Heart right ventricle (tissue), 16 donors: ENCODE measurements at regions not wholly inside any gene's neighbourhood (a gene's known extent, or its start where the extent isn't known, plus 50 kb on each side); places are given as distances from the start of the nearest gene placed in this dataset.

Experiments used
- ATAC-seq, 8 donors: fragments of 200-7000 bp; cut with Tn5 transposase; one replicate each; pipeline ENCODE4 v1.9.1; 2020; ENCODE audit warnings: mild to moderate bottlenecking in 8 of 8, moderate library complexity in 8 of 8, moderate number of reproducible peaks in 1 of 8
- DNase-seq, 2 donors: peaks; one replicate each; pipeline ENCODE4 v3.0.0-alpha.2; 2020
- H3K27ac ChIP-seq, 10 donors: fragments of 200-600 bp; sonication (generic) in 2 of 10; one replicate each; pipeline versions ENCODE4 v1.5.0 to v1.8.0; 2020 to 2022; ENCODE audit warnings: mild to moderate bottlenecking in 3 of 10
- H3K27me3 ChIP-seq, 7 donors: fragments of 200-600 bp; one replicate each; pipeline ENCODE4 v1.8.0; 2021 to 2022; ENCODE audit warnings: mild to moderate bottlenecking in 2 of 7
- H3K36me3 ChIP-seq, 9 donors: fragments of 200-600 bp; sonication (generic) in 1 of 9; one replicate each; pipeline versions ENCODE4 v1.5.0 to v1.8.0; 2020 to 2022; ENCODE audit warnings: mild to moderate bottlenecking in 2 of 9
- H3K4me1 ChIP-seq, 9 donors: fragments of 200-600 bp; sonication (generic) in 1 of 9; one replicate each; pipeline versions ENCODE4 v1.5.0 to v1.8.0; 2020 to 2022; ENCODE audit warnings: mild to moderate bottlenecking in 4 of 9
- H3K4me3 ChIP-seq, 10 donors: fragments of 200-600 bp; sonication (generic) in 2 of 10; one replicate each; pipeline versions ENCODE4 v1.5.0 to v1.8.0; 2020 to 2022; ENCODE audit warnings: mild to moderate bottlenecking in 7 of 10, moderate library complexity in 2 of 10
- H3K9me3 ChIP-seq, 11 donors: fragments of 200-600 bp in 10 of 11; sonication (generic) in 2 of 11; one replicate each; pipeline versions ENCODE4 v1.5.0 to v1.8.0; 2013 to 2022; ENCODE audit warnings: mild to moderate bottlenecking in 2 of 11, control low read depth in 1 of 11, moderate library complexity in 1 of 11
- CTCF ChIP-seq, 9 donors: fragments of 200-600 bp; sonication (generic) in 2 of 9; IDR thresholded peaks; one replicate each; pipeline versions ENCODE4 v1.5.0 to v1.8.0; 2021 to 2022; ENCODE audit warnings: antibody characterized with exemption in 9 of 9, mild to moderate bottlenecking in 5 of 9, moderate library complexity in 1 of 9
- WGBS, 2 donors: extraction: QIAGEN DNeasy Blood & Tissue Kit; methylation state at CpG; one replicate each; pipeline ENCODE4 v1.1.7; 2013; ENCODE audit warnings: inconsistent platforms in 1 of 2; 5-methylcytosine and 5-hydroxymethylcytosine counted together
- intact Hi-C, 10 donors: fragments of 100-400 bp; cut with DNase I; formaldehyde crosslinking; loops; one replicate each; pipeline versions ENCODE4 v1.11.1 to v1.14.2; 2022
- donor health status: Arrhythmogenic right ventricular cardiomyopathy.
- donor health status: ischemic (EF 13 %, LVEDD 7.1; RV severe dilation, severe dysfunction).
- donor health status: healthy with polysubstance abuse.
- donor health status: DM: no; HTN: yes; CAD: no.
- donor health status: DM: no; HTN: no; CAD: no.
- donor health status: ischemic (EF 25% LVEDD 6.9; RV normal size, moderate dysfunction).
- donor health status: ischemic (EF 25% LVEDD 5.7; RV mildly dilated, moderate dysfunction).
- donor health status: healthy.
- donor health status: DM: yes; HTN: yes; CAD: no.
- donor health status: Ischemic cardiomyopathy.
- donor health status: ischemic (EF 35%, LVEDD 5.7; RV mildly dilated, moderate dysfunction).
- donor health status: nonischemic (EF 11% LVEDD 7.7; RV severe dilation, severe dysfunction).
- donor health status: DM: yes; HTN: yes; CAD: no.
- donor health status: PGD.
- donor health status: ischemic (EF 29% LVEDD 5.4; RV normal size, mild dysfunction).
- donor health status: nonischemic (EF 23%, LVEDD 6.1; RV moderate dilation, normal function).

- peaks cover 0 to 5% (median 0%) of the 10 kb centered on the region in 7 donors for H3K27me3 ChIP-seq
- TF ChIP-seq CTCF (IDR thresholded peaks at IDR 0.05), result no peak
- no peaks in the 10 kb centered on the region for H3K9me3 ChIP-seq
- ATAC-seq, result peak in 2 of 8 donors; percentile 5 to 6
- intact Hi-C loops, result no loop called here
- DNase-seq, result no peak
- peaks cover 0 to 8% (median 0%) of the 10 kb centered on the region in 9 donors for H3K4me1 ChIP-seq
- H3K4me3 ChIP-seq, result no peak overlapping the region
- H3K36me3 ChIP-seq, result no peaks in the 10 kb centered on the region
- WGBS, 2 donors, result 73 to 81% methylated on average over 4 of the region's 4 CpGs
- peak overlapping the region in 1 of 10 donors; percentile 41 for H3K27ac ChIP-seq
Observed at GRCh38 chr15:68501259-68501591, 69.3 kb upstream of the ITGA11 start.

- H3K4me1 ChIP-seq, result peaks cover 0 to 8% (median 0%) of the 10 kb centered on the region in 9 donors
- intact Hi-C loops, result no loop called here
- H3K9me3 ChIP-seq, result no peaks in the 10 kb centered on the region
- peaks cover 0 to 5% (median 0%) of the 10 kb centered on the region in 7 donors for H3K27me3 ChIP-seq
- H3K27ac ChIP-seq, result no peak overlapping the region
- no peak overlapping the region for H3K4me3 ChIP-seq
- no peak for TF ChIP-seq CTCF (IDR thresholded peaks at IDR 0.05)
- WGBS, 2 donors, result 87 to 94% methylated on average over 2 of the region's 2 CpGs
- DNase-seq, result no peak
- no peaks in the 10 kb centered on the region for H3K36me3 ChIP-seq
- ATAC-seq, result no peak
Observed at GRCh38 chr15:68501616-68502015, 69.7 kb upstream of the ITGA11 start.

- DNase-seq, result no peak
- H3K4me3 ChIP-seq, result no peak overlapping the region
- peaks cover 0 to 5% (median 0%) of the 10 kb centered on the region in 7 donors for H3K27me3 ChIP-seq
- H3K9me3 ChIP-seq, result no peaks in the 10 kb centered on the region
- peaks cover 0 to 8% (median 0%) of the 10 kb centered on the region in 9 donors for H3K4me1 ChIP-seq
- 93% methylated on average over 11 of the region's 11 CpGs for WGBS, 2 donors
- intact Hi-C loops, result no loop called here
- no peak for TF ChIP-seq CTCF (IDR thresholded peaks at IDR 0.05)
- ATAC-seq, result no peak
- no peaks in the 10 kb centered on the region for H3K36me3 ChIP-seq
- H3K27ac ChIP-seq, result no peak overlapping the region
Observed at GRCh38 chr15:68502398-68502901, 70.5 kb upstream of the ITGA11 start.

- DNase-seq (no peak), ATAC-seq (no peak)
- 92 to 97% methylated on average over 7 of the region's 7 CpGs for WGBS, 2 donors
- Histone ChIP-seq H3K9me3 (no peaks in the 10 kb centered on the region), H3K4me3 (no peak overlapping the region), H3K27me3 (peaks cover 0 to 5% (median 0%) of the 10 kb centered on the region in 7 donors), H3K36me3 (no peaks in the 10 kb centered on the region), H3K4me1 (peaks cover 0 to 8% (median 0%) of the 10 kb centered on the region in 9 donors), H3K27ac (no peak overlapping the region)
- TF ChIP-seq CTCF (IDR thresholded peaks at IDR 0.05), result no peak
- intact Hi-C loops, result no loop called here
Observed at GRCh38 chr15:68503213-68503612, 71.2 kb upstream of the ITGA11 start.
